GM12878 (cell line): ENCODE measurements at regions not wholly inside any gene's neighbourhood (a gene's known extent, or its start where the extent isn't known, plus 50 kb on each side); places are given as distances from the start of the nearest gene placed in this dataset.

Experiments used
- ATAC-seq: fragments of 200-7000 bp; cut with Tn5 transposase; 3 replicates; pipeline ENCODE4 v1.9.1; 2020; ENCODE audit warnings: mild to moderate bottlenecking, moderate library complexity
- BruUV-seq: library from RNA; stranded (reverse); fragments of 400-500 nt; replicated peaks from 2 replicates; lab custom pipeline; 2021; lab: Mats Ljungman, UMichigan
- CTCF ChIA-PET: fragments of 300-600 bp; sonication (Branson Sonifier 250); formaldehyde crosslinking; extraction: SDS; loops from one replicate; lab custom pipeline; 2021; ENCODE audit warnings: inconsistent platforms; lab: Yijun Ruan, JAX
- POLR2A ChIA-PET: fragments of 350-600 bp; formaldehyde crosslinking; extraction: SDS; loops from one replicate; lab custom pipeline; 2021; ENCODE audit warnings: inconsistent platforms; lab: Charles Lee
- RAD21 ChIA-PET: fragments of 300-600 bp; sonication (Branson Sonifier 250); formaldehyde crosslinking; loops from one replicate; lab custom pipeline; 2023; ENCODE audit warnings: antibody characterized with exemption; ENCODE audit not compliant: unreplicated experiment; lab: Charles Lee
- SMC1A ChIA-PET: fragments of 300-600 bp; sonication (Branson Sonifier 250); formaldehyde crosslinking; loops from one replicate; lab custom pipeline; 2023; ENCODE audit not compliant: unreplicated experiment, uncharacterized antibody; lab: Charles Lee
- DNase-seq: peaks from one replicate; pipeline ENCODE4 v3.0.0-alpha.2; 2011; ENCODE audit warnings: low read depth, low spot score
- FAIRE-seq: peaks from 3 replicates; lab custom pipeline; 2011; peaks lifted over from hg19 to GRCh38; lab: Jason Lieb, UNC
- H2AFZ ChIP-seq: 2 replicates; pipeline ENCODE4 v1.6.0; 2011; ENCODE audit warnings: low read depth, low read length, control low read depth; ENCODE audit not compliant: control insufficient read depth
- H3K27ac ChIP-seq: 2 replicates; pipeline ENCODE4 v1.5.1; 2011; ENCODE audit warnings: control low read depth; ENCODE audit not compliant: control insufficient read depth, insufficient read depth
- H3K27me3 ChIP-seq, 2 experiments: replicated peaks in 1 of 2; 2 replicates each; pipeline versions ENCODE4 v1.6.0 to v1.6.1; 2011; ENCODE audit warnings: low read length in 1 of 2; ENCODE audit not compliant: control insufficient read depth in 2 of 2, insufficient read depth in 2 of 2
- H3K36me3 ChIP-seq, 2 experiments: 2 replicates each; pipeline ENCODE4 v1.5.1; 2011; ENCODE audit warnings: low read length in 1 of 2; ENCODE audit not compliant: control insufficient read depth in 2 of 2, insufficient read depth in 2 of 2
- H3K4me1 ChIP-seq: 2 replicates; pipeline ENCODE4 v1.6.1; 2011; ENCODE audit warnings: mild to moderate bottlenecking, low read length, moderate library complexity, mixed read lengths; ENCODE audit not compliant: control insufficient read depth, insufficient read depth
- H3K4me2 ChIP-seq: 2 replicates; pipeline ENCODE4 v1.6.0; 2011; ENCODE audit warnings: control low read depth; ENCODE audit not compliant: control insufficient read depth, insufficient read depth
- H3K4me3 ChIP-seq: fragments of 200-600 bp; sonication (generic); 2 replicates; pipeline ENCODE4 v1.5.1; 2016
- H3K79me2 ChIP-seq: 2 replicates; pipeline ENCODE4 v1.6.0; 2011; ENCODE audit warnings: low read length; ENCODE audit not compliant: control insufficient read depth, insufficient read depth
- H3K9ac ChIP-seq: 2 replicates; pipeline ENCODE4 v1.8.0; 2011; ENCODE audit warnings: low read length, control low read depth, mixed read lengths; ENCODE audit not compliant: control insufficient read depth, insufficient read depth
- H3K9me3 ChIP-seq: replicated peaks from 3 replicates; pipeline ENCODE4 v1.5.1; 2011; ENCODE audit warnings: mild to moderate bottlenecking, low read length; ENCODE audit not compliant: control insufficient read depth, insufficient read depth
- H4K20me1 ChIP-seq: 2 replicates; pipeline ENCODE4 v1.6.0; 2011; ENCODE audit not compliant: control insufficient read depth, insufficient read depth
- CHD2 ChIP-seq: IDR thresholded peaks from 2 replicates; pipeline ENCODE4 v1.6.1; 2011; ENCODE audit warnings: low read depth, low read length, improper control_type of control experiment, borderline replicate concordance
- CTCF ChIP-seq, 3 experiments: IDR thresholded peaks in 2 of 3; conservative IDR thresholded peaks in 1 of 3; 2 replicates each; pipeline ENCODE4 v1.5.1; 2011; ENCODE audit warnings: low read depth in 3 of 3, low read length in 3 of 3, mild to moderate bottlenecking in 3 of 3, control low read depth in 2 of 3, moderate library complexity in 2 of 3, inconsistent platforms in 1 of 3, mixed read lengths in 1 of 3; ENCODE audit not compliant: control insufficient read depth in 2 of 3, insufficient read depth in 1 of 3; ENCODE audit errors: extremely low read depth in 1 of 3
- CUX1 ChIP-seq: IDR thresholded peaks from 2 replicates; pipeline ENCODE4 v1.6.1; 2012; ENCODE audit warnings: improper control_type of control experiment, low read depth, low read length; ENCODE audit not compliant: insufficient replicate concordance
- EP300 ChIP-seq, 2 experiments: fragments of 150-350 bp in 1 of 2; IDR thresholded peaks; 2 replicates each; pipeline ENCODE4 v1.6.1; 2011 to 2012; ENCODE audit warnings: low read depth in 2 of 2, low read length in 2 of 2, borderline replicate concordance in 1 of 2, improper control_type of control experiment in 1 of 2, inconsistent platforms in 1 of 2; ENCODE audit not compliant: control insufficient read depth in 1 of 2
- ESRRA ChIP-seq: IDR thresholded peaks from 2 replicates; pipeline ENCODE4 v1.6.1; 2012; ENCODE audit warnings: mild to moderate bottlenecking, low read length, improper control_type of control experiment
- JUNB ChIP-seq: IDR thresholded peaks from 2 replicates; pipeline ENCODE4 v1.6.1; 2016; ENCODE audit warnings: antibody characterized with exemption, mild to moderate bottlenecking
- NFXL1 ChIP-seq: fragments of 450-650 bp; IDR thresholded peaks from 2 replicates; pipeline ENCODE4 v1.6.1; 2017; ENCODE audit warnings: antibody characterized with exemption, mild to moderate bottlenecking, borderline replicate concordance
- NFYB ChIP-seq: IDR thresholded peaks from 2 replicates; pipeline ENCODE4 v1.6.1; 2011; ENCODE audit warnings: low read depth, mild to moderate bottlenecking, low read length, improper control_type of control experiment, moderate library complexity; ENCODE audit not compliant: insufficient read depth
- POLR2A ChIP-seq: IDR thresholded peaks from 2 replicates; pipeline ENCODE4 v1.6.1; 2011; ENCODE audit warnings: low read depth, mild to moderate bottlenecking, low read length
- RCOR1 ChIP-seq: conservative IDR thresholded peaks from 2 replicates; pipeline ENCODE4 v1.6.1; 2012; ENCODE audit warnings: low read depth, low read length, improper control_type of control experiment
- ZNF274 ChIP-seq: IDR thresholded peaks from one replicate; pipeline ENCODE4 v1.8.0; 2011; ENCODE audit not compliant: insufficient read length, insufficient read depth
- ZSCAN29 ChIP-seq: fragments of 450-650 bp; IDR thresholded peaks from 2 replicates; pipeline ENCODE4 v1.6.1; 2017; ENCODE audit warnings: mild to moderate bottlenecking, moderate library complexity
- WGBS: methylation state at CpG from one replicate; pipeline ENCODE4 v1.1.6; 2016; ENCODE audit warnings: low lambda C conversion rate; ENCODE audit not compliant: insufficient replicate concordance, insufficient coverage; ENCODE audit errors: missing lambda C conversion rate; 5-methylcytosine and 5-hydroxymethylcytosine counted together
- in situ Hi-C: fragments of 300-500 bp; cut with MboI; formaldehyde crosslinking; loops from 9 replicates; pipeline ENCODE4 v1.14.3; 2018; ENCODE audit warnings: mixed read lengths
- intact Hi-C: fragments of 100-400 bp; cut with micrococcal nuclease; formaldehyde crosslinking; loops from one replicate; pipeline ENCODE4 v1.14.2; 2022; ENCODE audit not compliant: unreplicated experiment
- TF ChIP-seq, protein P1 (sequence below): IDR thresholded peaks from 2 replicates; pipeline ENCODE4 v1.6.1; 2012; ENCODE audit warnings: low read depth, low read length, improper control_type of control experiment

DNA sequence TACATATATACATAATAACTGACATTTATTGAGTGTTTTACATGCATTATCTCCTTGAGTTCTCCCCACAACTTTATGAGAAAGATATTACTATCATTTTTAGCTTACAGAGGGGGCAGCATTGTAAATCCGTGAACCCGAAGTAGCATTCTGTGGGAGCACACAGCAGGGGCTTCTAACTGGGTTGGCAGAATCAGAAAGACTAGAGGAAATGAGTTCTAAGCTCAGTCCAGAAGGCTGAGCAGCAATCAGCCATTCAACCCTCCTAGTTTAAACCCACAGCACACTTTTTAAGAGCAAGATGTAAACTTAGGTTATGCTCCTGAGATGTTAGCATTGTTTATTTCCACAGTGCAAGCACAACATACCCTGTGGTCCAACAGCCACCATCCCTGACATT is 177.2 kb downstream of the TMEM38B start:
- H3K9ac ChIP-seq: no peak overlapping the region
- intact Hi-C loops (no loop called here), in situ Hi-C loops (no loop called here)
- no peaks in the 10 kb centered on the region; a peak in 1 of 4 replicates for H3K27me3 ChIP-seq
- no TSS peak for BruUV-seq
- ChIA-PET SMC1A (no interaction called here), CTCF (interaction anchor here (1.1 kb wide), 1 partner anchor 10 kb away, joined by 7 read pairs; no protein-coding TSS in a partner anchor), POLR2A (no interaction called here), RAD21 (no interaction called here)
- H3K79me2 ChIP-seq: no peaks in the 10 kb centered on the region
- no peak overlapping the region for H3K4me2 ChIP-seq
- H3K27ac ChIP-seq: no peak overlapping the region
- ATAC-seq (no peak), FAIRE-seq (no peak), DNase-seq (no peak)
- no peaks in the 10 kb centered on the region for H3K4me1 ChIP-seq
- 34% methylated on average over 2 of the region's 2 CpGs for WGBS
- H3K9me3 ChIP-seq: no peaks in the 10 kb centered on the region
- H4K20me1 ChIP-seq: no peaks in the 10 kb centered on the region
- no peaks in the 10 kb centered on the region for H3K36me3 ChIP-seq
- H3K4me3 ChIP-seq: no peak overlapping the region
- H2AFZ ChIP-seq: no peak overlapping the region
- TF ChIP-seq POLR2A: no peak
- no peak for TF ChIP-seq EP300 (IDR thresholded peaks at IDR 0.05; ENCODE audit: borderline replicate concordance in 1 of 2, control insufficient read depth in 1 of 2, low read depth in 2 of 2, low read length in 2 of 2)
- TF ChIP-seq RCOR1: no peak
- TF ChIP-seq, protein P1, sequence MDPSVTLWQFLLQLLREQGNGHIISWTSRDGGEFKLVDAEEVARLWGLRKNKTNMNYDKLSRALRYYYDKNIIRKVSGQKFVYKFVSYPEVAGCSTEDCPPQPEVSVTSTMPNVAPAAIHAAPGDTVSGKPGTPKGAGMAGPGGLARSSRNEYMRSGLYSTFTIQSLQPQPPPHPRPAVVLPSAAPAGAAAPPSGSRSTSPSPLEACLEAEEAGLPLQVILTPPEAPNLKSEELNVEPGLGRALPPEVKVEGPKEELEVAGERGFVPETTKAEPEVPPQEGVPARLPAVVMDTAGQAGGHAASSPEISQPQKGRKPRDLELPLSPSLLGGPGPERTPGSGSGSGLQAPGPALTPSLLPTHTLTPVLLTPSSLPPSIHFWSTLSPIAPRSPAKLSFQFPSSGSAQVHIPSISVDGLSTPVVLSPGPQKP: no peak
- TF ChIP-seq ESRRA: no peak
- no peak for TF ChIP-seq CHD2
- TF ChIP-seq CUX1: no peak
- no peak for TF ChIP-seq NFXL1
- TF ChIP-seq ZSCAN29: no peak
- TF ChIP-seq ZNF274: no peak
- no peak for TF ChIP-seq CTCF (IDR thresholded peaks at IDR 0.05 in 2 of 3, conservative IDR thresholded peaks at IDR 0.05 in 1 of 3; ENCODE audit: control insufficient read depth in 2 of 3, extremely low read depth in 1 of 3, insufficient read depth in 1 of 3, low read depth in 3 of 3, low read length in 3 of 3)
- TF ChIP-seq NFYB: no peak
- TF ChIP-seq JUNB: no peak
